ENCODE measurements at regions not wholly inside any gene's neighbourhood (a gene's known extent, or its start where the extent isn't known, plus 50 kb on each side); places are given as distances from the start of the nearest gene placed in this dataset.

- no peak for TF ChIP-seq REST (IDR thresholded peaks at IDR 0.05; ENCODE audit: insufficient read depth in 1 of 2, low read depth in 2 of 2, low read length in 2 of 2)
- TF ChIP-seq FOXP2 (optimal IDR thresholded peaks at IDR 0.05; ENCODE audit: borderline replicate concordance, extremely low read depth, extremely low read length, insufficient read depth) = no peak
- TF ChIP-seq SIN3A (IDR thresholded peaks at IDR 0.05; ENCODE audit: borderline replicate concordance, insufficient read depth, low read length) = no peak
- no peak for TF ChIP-seq POLR2AphosphoS5 (IDR thresholded peaks at IDR 0.05; ENCODE audit: low read depth, low read length)
- no peak for TF ChIP-seq TAF1 (IDR thresholded peaks at IDR 0.05; ENCODE audit: borderline replicate concordance, insufficient read depth, low read length)
Measured at GRCh38 chr3:81997390-81997789, 235.9 kb upstream of the GBE1 start.

DNA sequence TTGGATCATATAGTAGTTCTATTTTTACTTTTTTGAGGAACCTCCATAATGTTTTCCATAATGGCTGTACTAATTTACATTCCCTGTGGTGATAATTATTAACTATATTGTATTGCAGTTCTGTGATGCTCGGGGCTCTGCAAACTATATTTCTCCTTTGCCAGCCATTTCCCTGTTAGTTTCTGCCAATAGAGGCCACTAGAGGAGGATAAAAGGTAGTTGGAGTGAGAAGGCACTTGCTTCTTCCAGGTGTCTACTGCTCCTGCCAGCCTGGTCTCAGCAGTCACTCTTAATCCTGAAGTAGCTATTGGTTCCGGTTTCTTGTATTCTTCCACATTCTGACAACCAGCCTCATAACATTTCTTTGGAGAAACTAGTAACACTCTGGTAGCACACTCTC, 233.9 kb upstream of the GBE1 start:
- TF ChIP-seq SIN3A (IDR thresholded peaks at IDR 0.05; ENCODE audit: borderline replicate concordance, insufficient read depth, low read length) = no peak

DNA sequence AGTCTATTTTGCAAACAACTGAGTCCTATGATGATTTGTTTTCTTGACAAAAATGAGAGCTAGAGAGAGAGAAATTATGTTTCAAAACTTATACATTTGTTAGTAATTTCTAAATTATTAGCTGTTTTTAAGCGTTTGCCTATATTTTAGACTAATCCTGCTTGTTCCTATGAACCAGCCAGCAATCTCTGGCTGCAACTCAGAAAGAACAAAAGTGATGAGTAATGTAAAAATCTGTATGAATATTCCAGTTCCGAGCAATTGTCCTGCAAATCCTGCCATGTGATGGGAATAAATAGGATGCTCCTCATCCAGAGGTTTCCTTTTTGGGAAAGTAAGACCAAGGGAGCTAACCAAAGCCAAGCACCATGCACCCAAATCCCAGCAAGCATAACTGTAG, 228.3 kb upstream of the GBE1 start:
- TF ChIP-seq TAF1 (IDR thresholded peaks at IDR 0.05; ENCODE audit: borderline replicate concordance, insufficient read depth, low read length) (no peak), SIN3A (IDR thresholded peaks at IDR 0.05; ENCODE audit: borderline replicate concordance, insufficient read depth, low read length) (no peak), FOXP2 (optimal IDR thresholded peaks at IDR 0.05; ENCODE audit: borderline replicate concordance, extremely low read depth, extremely low read length, insufficient read depth) (no peak), POLR2AphosphoS5 (IDR thresholded peaks at IDR 0.05; ENCODE audit: low read depth, low read length) (no peak), REST (IDR thresholded peaks at IDR 0.05; ENCODE audit: insufficient read depth in 1 of 2, low read depth in 2 of 2, low read length in 2 of 2) (no peak)

GRCh38 chr3:81989274-81989673, 227.8 kb upstream of the GBE1 start:
- TF ChIP-seq REST (IDR thresholded peaks at IDR 0.05; ENCODE audit: insufficient read depth in 1 of 2, low read depth in 2 of 2, low read length in 2 of 2) (no peak), SIN3A (IDR thresholded peaks at IDR 0.05; ENCODE audit: borderline replicate concordance, insufficient read depth, low read length) (no peak), POLR2AphosphoS5 (IDR thresholded peaks at IDR 0.05; ENCODE audit: low read depth, low read length) (no peak), FOXP2 (optimal IDR thresholded peaks at IDR 0.05; ENCODE audit: borderline replicate concordance, extremely low read depth, extremely low read length, insufficient read depth) (no peak)

GRCh38 chr3:81985996-81986723, 224.7 kb upstream of the GBE1 start:
- TF ChIP-seq TAF1 (IDR thresholded peaks at IDR 0.05; ENCODE audit: borderline replicate concordance, insufficient read depth, low read length) = no peak
- TF ChIP-seq REST (IDR thresholded peaks at IDR 0.05; ENCODE audit: insufficient read depth in 1 of 2, low read depth in 2 of 2, low read length in 2 of 2) = no peak
- no peak for TF ChIP-seq POLR2AphosphoS5 (IDR thresholded peaks at IDR 0.05; ENCODE audit: low read depth, low read length)
- TF ChIP-seq FOXP2 (optimal IDR thresholded peaks at IDR 0.05; ENCODE audit: borderline replicate concordance, extremely low read depth, extremely low read length, insufficient read depth) = no peak
- TF ChIP-seq SIN3A (IDR thresholded peaks at IDR 0.05; ENCODE audit: borderline replicate concordance, insufficient read depth, low read length) = no peak
